DOHH2 (cell line): ENCODE measurements at regions not wholly inside any gene's neighbourhood (a gene's known extent, or its start where the extent isn't known, plus 50 kb on each side); places are given as distances from the start of the nearest gene placed in this dataset.

Experiments used
- CTCF ChIP-seq: fragments of 200-600 bp; sonication (generic); IDR thresholded peaks from one replicate; pipeline ENCODE4 v1.5.1; 2014; ENCODE audit warnings: antibody characterized with exemption, mild to moderate bottlenecking, low read depth, low read length; ENCODE audit not compliant: poor library complexity, severe bottlenecking
- EZH2phosphoT487 ChIP-seq: fragments of 200-600 bp; sonication (generic); IDR thresholded peaks from 2 replicates; pipeline ENCODE4 v1.6.1; 2017; ENCODE audit warnings: borderline replicate concordance, mild to moderate bottlenecking, antibody characterized with exemption, low read length, moderate library complexity, mixed read lengths

DNA sequence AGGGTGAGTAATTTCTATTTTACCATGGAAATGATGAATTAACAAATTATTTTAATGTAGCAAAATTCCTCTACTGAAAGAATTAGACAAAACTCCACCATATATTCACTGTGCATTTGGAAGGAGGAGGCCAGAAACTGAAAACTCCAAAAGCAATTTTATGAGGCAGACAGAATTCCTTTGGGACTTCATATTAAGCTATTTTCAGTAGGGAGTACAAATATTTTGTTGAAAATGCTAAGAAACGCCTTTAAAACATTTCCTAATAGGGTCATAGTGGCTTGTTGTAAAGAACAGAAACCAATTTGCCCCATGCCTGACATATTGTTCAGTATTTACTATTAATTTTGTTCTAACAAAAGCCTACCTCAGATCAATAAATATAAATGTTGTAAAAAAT lies 117.8 kb downstream of the TES start:
- TF ChIP-seq CTCF = no peak
- no peak for TF ChIP-seq EZH2phosphoT487
